A172 (cell line): ENCODE measurements at regions not wholly inside any gene's neighbourhood (a gene's known extent, or its start where the extent isn't known, plus 50 kb on each side); places are given as distances from the start of the nearest gene placed in this dataset.
"Not testable (repeated sequence)": the region's sequence is repeated elsewhere in the genome, so short reads cannot be mapped to it uniquely, and the experiment has no call there.

ENCODE experiments used
- DNase-seq: peaks from one replicate; pipeline ENCODE4 v3.0.0-alpha.2; 2015; ENCODE audit warnings: low spot score

DNA sequence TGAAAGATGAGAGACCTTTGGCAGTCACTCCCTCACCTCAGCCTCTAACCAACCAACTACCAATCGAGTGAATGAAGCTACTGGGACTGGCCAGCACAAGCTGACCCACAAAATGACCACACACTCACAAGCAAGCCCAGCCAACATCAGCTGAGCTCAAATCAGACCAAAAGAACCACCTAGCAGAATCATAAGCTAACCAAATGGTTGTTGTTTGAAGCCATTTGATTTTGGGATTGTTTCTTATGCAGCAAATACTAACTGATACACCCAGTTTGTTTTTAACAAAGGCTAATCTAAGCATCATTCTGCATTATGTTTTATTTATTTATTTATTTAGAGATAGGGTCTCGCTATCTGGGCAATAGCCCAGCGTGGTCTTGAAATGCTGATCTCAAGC lies 310.4 kb downstream of the SETD4 start:
- DNase-seq, result no peak

DNA sequence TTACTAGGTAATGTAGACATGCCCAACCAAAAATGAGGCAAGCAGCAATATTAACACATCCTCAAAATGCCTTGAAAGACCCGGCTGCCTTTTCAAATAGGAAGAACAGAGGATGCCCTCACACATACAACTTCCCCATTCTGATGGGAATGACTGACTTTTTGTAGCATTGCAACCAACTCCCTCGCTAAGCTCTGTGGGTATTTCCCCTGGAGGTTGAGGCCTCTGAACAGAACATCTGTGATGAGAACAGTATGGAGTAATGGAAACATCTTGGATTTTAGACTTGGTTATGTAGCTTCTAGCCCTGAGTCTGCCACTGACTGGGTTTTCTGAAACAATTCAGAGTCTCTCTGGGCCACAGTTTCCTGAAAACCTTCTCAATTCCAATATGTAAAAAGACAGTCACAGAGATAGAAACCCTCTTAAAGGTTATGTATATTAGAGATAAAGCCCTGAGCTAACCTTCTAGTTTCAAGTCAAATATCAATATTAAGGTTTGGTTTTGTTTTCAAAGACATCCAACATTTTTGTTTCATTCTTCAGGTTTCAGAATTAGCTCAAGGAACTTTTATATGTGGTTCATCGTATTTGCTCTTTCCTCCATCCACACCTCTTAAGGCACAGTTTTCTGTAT lies 311.5 kb downstream of the SETD4 start:
- no peak for DNase-seq

DNA sequence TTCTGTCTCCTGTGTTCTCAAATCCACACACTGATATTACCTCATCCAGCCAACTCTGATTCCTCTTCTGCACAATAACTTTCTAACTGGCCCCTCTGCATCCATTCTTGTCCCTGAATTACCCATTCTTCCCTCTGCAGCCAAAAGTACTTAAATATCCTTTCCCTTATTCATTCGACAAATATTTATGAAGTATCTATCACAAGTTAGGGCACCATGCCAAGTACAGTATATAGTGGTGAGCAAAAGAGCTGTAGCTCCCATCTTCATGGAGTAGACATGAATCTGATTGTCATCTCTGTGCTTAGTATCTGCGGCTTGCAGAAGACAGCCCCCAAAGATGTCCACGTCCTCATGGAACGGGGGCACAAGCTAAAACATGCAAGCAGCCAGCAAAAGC lies 316.8 kb downstream of the SETD4 start:
- DNase-seq, result no peak

DNA sequence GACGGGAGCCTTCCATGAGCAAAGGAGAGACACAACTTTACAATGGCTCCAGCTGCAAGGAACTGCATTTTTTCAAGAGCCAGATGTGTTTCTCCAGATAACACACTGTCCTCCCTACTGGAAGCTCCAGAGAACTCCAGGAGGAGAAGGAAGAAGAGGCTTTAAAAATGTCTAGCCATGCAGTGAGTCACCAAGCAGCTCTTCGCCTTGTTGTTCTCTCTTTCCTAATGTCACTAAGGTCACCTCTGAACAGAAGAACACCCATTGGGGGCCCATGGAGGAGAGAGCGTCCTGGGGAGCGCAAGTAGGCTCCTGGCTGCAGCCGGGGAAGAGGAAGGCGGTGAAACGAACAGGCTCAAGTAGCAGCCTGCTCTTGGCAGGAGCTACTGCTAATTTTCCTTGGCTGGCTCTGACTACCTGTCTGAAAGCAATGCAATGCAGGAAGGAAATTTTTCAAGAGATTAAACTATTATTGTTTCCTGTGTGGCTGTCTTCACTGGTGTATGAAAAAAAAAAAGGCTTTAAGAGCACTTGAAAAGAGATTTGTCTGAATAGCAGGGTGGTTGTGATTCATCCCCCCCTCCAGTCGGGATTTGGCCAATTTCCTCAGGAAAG lies 321.9 kb downstream of the SETD4 start:
- DNase-seq, result peak; percentile 71

DNA sequence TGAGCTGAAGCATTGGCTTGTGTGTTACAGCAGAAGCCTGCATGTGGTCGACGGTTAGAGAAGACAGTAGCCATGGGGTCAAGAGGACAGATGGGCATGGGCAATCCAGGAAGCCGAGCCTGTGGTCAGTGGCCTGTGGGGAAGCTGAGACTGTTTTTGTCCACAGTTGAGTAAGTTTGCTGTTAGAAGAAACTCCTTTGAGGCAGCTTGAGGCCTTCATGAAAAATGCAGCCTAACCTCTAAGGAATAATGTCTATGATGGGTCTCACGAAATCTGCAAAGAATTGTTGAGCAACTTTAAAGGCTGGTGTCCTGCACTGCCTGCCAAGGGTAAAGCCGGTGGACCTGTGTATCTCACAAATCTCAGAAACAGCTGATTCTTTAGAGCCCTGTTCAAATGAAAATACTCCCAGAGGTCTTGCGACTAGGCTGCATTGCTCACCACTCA lies 322.4 kb downstream of the SETD4 start:
- DNase-seq, result no peak

DNA sequence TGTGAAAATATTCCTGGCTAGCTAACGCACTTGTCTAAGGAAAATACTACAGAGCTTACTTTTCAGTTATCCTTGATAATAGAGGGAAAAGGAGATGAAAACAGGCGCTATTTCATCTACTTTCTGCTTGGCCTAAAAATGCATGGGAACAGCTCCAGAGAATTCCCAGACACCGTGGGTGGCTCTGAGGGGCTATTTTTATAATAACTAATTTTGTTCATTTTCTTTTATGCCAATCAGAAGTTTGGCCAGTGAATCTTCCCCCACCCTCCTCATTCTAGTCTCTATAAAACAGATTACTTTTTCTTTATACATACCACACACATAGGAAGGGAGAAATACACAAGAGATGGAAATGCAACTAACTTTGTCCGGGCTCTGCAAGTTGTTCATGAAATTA lies 322.9 kb downstream of the SETD4 start:
- DNase-seq, result no peak

DNA sequence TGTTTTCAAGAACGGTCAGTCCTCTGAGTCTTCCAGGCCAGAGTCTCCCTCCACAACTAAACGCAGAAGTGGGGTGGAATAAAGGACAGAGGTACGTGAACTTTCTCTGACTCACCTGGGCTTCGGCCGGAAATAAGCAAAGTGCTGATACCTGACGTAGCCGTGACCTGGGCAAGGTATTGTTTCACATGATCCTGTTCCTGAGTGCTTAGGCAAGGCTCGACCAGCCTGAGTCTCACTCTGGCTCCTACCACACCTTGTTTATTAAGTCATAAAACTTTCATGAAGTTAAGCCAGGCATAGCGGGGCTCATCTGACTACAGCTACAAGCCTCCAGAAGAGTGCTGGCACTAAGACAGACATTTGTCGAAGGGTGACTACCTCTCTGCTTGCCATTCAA lies 327.5 kb downstream of the SETD4 start:
- no peak for DNase-seq

DNA sequence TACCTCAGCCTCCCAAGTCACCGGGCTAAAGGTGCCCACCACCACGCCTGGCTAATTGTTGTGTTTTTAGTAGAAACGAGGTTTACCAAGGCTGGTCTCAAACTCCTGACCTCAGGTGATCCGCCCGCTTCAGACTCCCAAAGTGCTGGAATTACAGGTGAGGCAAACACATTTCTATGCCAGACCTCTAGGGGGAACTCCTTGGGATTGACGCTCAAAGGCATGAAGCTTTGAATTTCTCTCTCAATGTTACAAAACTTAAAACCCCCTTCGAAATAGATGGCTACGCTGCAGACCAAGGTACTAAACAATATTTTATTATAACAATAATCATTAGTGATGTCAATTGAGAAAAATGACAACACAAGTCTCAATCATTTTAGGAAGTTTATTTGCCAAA lies 330.0 kb downstream of the SETD4 start:
- DNase-seq, result no peak

DNA sequence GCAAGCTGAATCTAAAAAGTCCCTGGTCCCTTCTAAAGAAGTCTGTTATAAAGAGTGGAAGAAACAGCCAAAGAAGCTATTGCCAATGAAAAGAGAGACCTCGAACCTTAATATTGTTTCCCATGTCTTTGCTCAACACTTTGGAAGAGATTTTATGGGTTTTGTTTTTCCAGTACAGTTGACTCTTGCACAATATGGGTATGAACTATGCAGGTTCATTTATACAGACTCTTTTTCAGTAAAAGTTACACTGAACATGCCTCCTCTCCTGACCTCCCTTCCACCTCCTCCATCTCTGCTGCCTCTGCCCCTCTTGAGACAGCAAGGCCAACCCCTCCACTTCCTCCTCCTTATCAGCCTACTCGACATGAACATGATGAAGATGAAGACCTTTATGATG lies 332.5 kb downstream of the SETD4 start:
- no peak for DNase-seq

DNA sequence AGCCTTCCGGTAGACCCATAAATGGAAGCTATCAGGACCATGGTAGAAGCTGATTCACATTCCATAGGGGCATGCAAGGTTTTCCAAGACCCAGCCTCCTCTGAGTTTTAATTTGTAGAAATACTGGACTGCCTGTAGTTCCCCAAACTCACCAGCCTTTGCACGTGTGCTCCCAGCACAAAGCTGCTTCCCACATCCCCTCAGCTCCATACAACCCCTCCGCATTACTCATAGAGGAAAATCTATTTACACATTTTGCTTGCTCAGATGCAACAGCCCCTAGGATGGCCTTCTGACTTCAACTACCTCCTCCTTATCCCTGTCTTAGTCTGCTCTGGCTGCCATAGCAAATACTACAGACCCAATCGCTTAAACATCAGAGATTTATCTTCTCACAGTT lies 336.2 kb downstream of the SETD4 start:
- no peak for DNase-seq

DNA sequence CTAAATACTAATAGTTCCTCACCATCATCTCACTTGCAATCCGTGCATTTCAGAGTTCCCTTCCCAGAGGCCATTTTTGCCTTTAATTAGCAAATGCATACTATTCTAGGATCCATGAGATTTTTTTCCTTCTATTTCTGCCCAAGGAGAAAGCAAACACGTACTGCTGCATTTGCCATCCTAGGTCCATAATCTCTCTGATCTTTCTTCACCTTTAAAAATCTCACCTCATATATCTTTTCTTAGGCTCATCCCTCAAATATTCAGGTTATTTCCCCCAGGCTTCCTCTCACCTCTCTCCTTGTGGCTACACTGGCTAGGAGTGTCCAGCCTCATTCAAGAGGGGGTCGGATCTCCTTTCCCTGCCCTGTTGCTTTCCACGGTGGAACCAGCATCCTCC lies 338.6 kb downstream of the SETD4 start:
- DNase-seq, result no peak

DNA sequence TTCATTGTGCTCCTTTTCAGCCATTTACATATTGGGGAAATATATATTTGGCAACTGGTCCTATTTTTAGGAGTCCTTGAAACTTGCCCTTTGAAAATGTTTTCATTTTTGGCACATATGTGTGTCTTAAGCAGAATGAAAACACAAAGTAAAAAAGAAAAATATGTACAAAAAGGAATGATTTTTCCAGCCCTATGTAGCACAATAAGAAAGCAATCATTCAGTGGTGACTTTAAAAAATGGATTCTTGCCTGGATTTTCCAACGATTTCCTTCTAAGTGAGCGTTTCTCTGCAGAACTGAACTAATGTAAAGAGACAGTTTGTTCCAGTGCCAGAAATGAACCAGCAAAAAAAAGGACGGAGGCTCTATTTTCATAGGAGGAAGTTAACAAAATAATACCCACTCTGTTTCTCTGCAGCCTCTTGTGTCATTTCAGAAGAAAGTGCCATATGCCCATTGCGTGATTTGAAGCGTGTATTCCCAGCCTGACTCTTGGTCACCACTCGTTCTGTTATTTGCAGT lies 340.1 kb downstream of the SETD4 start:
- DNase-seq, result no peak

DNA sequence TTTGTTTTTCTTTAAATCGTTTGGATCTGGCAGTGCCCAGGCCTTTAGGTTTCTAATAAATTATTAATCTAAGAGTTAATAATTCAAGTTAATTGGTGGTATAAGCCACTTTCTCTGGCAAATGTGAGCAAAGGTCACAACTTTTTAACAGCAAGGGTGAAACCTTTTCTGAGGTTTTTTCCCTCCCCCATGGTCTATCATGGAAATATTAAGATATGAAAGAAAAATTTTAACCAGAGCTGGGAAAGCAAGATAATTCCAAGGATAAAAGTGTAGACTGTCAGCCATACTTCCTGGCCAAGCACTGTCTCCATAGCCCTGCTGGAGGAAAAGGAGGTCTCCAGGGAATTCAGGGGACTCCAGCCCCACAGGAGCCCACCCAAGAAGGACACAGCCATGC lies 341.2 kb downstream of the SETD4 start:
- DNase-seq, result no peak

DNA sequence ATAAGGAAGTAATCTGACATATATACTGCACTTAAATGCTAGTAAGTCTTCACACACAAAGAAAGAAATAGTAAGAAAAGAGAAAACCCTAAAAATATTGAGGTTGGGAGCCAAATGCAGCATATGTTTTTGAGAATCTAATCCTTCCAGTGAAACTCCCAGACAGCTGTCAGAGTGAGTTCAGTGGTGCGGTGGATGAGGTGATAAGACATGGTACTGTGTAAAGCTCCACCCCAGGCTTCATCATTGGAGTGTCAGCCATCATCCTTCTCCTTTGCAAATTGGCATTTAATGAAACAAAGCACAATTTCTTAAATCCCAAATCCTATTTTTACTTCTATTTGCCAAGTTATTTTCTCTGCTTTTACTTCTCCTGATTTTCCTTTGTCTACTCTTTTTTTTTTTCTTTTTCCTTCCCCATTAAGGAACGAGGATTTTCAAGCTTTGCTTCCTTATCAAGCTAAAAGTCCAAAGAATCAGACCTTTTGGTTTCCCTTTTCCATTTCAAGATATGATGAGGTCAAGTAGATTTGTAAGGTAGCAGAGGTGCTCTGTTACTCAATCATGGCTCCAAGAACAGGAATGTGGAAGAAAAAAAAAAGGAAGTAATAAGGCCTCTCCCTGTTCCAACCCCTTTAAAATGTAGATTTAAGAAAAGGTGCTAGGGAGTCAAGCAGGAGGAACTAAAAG lies 343.3 kb downstream of the SETD4 start:
- DNase-seq, result no peak

DNA sequence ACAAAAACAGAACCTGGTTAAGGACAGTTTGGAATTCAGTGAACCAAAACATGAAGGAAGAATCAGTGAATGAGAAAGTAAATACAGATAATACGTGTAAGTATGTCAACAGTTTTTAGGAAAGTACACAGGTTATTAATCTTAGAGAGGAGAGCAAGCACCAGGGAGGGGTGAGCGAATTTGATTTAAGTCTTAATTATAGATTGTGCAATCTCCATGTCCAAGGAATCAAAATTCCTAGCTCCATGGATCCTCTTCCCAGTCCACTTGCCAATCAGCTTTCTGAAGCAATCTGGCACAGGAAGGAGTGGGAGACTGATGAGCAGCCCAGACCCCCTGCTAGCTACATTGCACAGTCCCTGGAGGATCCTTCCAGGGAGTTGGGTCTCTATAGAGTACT lies 346.4 kb downstream of the SETD4 start:
- DNase-seq, result no peak

DNA sequence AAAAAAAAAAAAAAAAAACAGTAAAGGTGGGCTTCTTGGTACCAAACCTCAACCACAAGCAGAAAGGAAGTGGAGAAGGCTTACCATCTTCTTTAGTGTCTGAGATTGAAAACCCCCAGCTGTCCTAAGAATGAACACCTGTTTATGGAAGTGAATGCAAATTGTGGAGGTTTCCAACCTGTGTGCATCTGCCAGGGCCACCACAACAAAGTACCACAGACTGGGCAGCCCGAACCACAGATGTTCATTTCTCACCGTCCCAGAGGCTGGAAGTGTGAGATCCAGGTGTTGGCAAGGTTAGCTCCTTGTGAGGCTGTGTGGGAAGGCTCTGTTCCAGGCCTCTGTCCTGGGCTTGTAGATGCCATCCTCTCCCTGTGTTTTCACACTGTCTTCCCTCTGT lies 348.7 kb downstream of the SETD4 start:
- DNase-seq, result no peak

DNA sequence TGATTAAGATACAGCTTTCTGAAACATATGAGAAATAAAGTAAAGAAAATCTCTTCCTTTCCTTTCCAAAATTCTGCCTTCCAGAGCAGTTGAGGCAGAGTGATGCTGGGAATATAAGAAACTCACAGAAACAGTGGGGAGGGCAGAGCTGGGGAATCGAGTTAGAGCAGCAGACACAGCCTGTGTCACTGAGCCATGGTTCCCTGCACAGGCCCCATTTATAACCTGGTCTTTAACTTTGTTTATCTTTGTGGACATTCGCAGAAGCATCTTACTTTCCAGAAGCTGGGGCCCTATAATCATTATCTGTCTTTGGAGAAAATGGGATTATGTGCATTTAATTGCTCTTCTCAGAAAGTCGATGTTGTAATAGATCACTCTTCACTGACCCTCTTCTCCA lies 349.1 kb downstream of the SETD4 start:
- no peak for DNase-seq

DNA sequence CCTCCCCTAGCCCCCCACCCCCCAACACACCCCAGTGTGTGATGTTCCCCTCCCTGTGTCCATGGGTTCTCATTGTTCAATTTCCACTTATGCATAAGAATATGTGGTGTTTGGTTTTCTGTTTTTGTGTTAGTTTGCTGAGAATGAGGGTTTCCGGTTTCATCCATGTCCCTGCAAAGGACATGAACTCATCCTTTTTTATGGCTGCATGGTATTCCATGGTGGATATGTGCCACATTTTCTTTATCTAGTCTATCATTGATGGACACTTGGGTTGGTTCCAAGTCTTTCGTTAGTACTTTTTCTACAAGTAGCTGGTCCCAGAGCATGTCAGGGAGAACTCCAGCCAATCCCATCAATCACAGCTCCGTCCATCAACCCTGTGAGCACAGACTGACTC lies 350.3 kb downstream of the SETD4 start:
- DNase-seq, result not testable (repeated sequence)

DNA sequence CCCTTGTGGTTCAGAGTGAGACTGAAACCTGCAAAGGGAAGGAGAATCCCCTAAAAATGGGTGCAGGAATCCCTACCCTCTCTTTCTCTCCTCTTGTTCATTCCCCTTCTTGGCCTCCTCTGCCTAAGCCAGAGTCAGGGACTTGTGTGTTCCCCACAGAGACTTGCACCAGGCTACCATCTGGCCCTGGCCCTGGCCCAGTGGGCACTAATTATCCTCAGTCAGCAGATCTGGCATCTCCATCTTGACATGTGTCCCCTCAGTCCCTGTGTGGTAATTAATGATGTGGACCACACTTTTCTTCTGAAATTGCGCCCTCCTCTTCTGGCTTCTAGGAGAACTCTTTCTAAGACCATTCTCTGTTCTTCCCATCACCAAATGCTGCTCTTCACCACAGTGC lies 354.4 kb downstream of the SETD4 start:
- no peak for DNase-seq

DNA sequence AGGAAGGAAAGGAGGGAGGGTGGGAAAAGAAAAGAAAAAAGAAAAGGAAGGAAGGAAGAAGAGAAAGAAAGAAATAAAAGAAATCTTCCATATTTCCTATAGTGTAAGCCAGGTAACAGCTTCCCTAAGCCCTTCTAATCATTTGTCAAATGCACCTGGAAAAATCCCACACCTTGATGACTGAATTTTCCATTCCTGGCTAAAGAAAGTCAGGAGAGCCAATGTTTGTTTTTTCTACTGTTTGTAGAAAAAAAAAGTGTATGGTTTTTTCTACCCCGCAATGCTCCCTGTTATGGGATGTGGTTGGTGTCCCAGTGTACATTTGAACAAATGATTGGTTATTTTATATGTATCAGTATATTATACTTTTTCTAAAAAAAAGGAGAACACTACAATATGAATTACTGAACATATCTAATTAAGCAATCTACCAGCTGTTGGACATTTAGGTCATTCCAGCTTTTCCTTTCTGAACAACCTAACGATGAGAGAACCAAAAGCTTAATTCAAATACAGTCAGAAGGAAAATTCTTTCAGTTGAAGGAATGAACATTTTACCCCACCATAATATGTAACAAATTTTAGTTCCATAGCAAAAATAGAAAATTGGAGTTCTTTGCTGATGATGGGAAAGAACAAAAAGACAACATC lies 355.0 kb downstream of the SETD4 start:
- DNase-seq, result no peak

DNA sequence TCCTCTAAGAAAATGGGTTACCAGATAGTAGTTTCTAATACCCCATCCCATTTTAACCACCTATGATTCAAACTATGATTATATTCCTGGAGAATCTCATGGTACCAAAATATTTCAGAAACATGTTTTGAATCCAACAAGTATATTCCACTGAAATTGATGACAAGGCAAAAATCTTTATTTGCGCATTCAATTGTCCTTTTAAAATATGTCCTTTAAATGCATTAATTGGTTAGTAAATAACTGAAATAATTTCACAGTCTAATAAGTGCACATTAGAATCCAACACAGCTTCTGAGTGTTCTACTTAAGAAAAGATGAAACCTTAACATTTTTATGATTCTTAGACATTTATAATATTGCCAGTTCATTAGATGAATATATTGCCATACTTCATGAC lies 356.6 kb downstream of the SETD4 start:
- no peak for DNase-seq

DNA sequence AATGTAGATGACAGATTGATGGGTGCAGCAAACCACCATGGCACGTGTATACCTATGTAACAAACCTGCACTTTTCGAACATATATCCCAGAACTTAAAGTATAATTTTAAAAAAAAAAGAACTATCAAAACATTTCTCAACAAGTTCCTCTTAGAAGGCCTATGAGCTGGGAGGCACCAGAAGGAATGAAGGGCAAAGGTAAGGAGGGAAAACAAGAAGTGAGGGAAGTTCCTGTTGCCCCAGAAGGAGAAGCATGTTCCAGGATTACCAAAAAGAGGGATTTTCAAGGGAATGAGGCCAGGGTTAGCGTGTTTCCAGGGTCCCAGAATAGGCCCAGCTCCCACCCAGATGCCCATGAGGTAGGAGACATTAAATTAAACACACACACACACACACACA lies 361.0 kb downstream of the SETD4 start:
- no peak for DNase-seq

DNA sequence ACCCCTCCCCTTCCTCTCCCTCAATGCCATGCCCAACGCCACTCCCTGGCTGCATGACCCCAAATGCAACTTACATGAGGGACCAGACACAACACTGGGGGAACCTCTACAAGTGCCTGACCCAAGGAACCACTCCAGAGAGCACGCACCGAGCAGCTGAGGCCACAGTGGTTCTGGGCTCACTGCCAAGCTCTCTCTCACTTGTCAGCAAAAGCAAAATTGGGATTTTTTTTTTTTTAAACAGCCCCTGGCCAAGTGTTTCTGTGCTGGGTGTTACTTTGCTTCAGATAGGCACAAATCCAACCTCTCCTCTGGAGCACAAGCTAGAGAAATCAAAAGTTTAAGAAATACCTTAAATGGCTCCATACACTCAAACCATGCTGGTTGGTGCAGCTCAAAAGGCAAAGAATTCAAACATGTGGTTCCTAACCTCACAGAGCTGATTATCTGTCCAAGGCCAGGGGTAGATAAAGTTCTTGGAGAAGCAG lies 363.0 kb downstream of the SETD4 start:
- peak; percentile 24 for DNase-seq
